ENCODE measurements at regions not wholly inside any gene's neighbourhood (a gene's known extent, or its start where the extent isn't known, plus 50 kb on each side); places are given as distances from the start of the nearest gene placed in this dataset.

- H3K27ac ChIP-seq (replicated peaks) = no peak overlapping the region
These were observed 59.1 kb upstream of the NABP1 start for GRCh38 chr2:191618786-191619185.

GRCh38 chr2:191620144-191620543, 57.8 kb upstream of the NABP1 start:
- no peaks in the 10 kb centered on the region for H3K27me3 ChIP-seq (ENCODE audit: insufficient read depth, poor library complexity, severe bottlenecking)
- H3K4me3 ChIP-seq (replicated peaks; ENCODE audit: insufficient read depth, low read length) = no peak overlapping the region
- H3K27ac ChIP-seq (replicated peaks) = no peak overlapping the region
- TF ChIP-seq SPI1 (IDR thresholded peaks at IDR 0.05; ENCODE audit: borderline replicate concordance, low read depth) (no peak), POLR2AphosphoS5 (IDR thresholded peaks at IDR 0.05; ENCODE audit: low read depth) (no peak), CTCF (IDR thresholded peaks at IDR 0.05; ENCODE audit: insufficient read depth, low read length) (no peak), GABPA (IDR thresholded peaks at IDR 0.05; ENCODE audit: low read depth) (no peak), REST (IDR thresholded peaks at IDR 0.05; ENCODE audit: insufficient replicate concordance, low read depth) (no peak)
- no peak for DNase-seq (ENCODE audit: low read depth in 1 of 2, low spot score in 1 of 2)

More at GRCh38 chr2:191618786-191619185, 59.1 kb upstream of the NABP1 start:
- H3K27me3 ChIP-seq (ENCODE audit: insufficient read depth, poor library complexity, severe bottlenecking) = no peaks in the 10 kb centered on the region
- no peak for TF ChIP-seq CTCF (IDR thresholded peaks at IDR 0.05; ENCODE audit: insufficient read depth, low read length)
- no peak for TF ChIP-seq SPI1 (IDR thresholded peaks at IDR 0.05; ENCODE audit: borderline replicate concordance, low read depth)
- TF ChIP-seq POLR2AphosphoS5 (IDR thresholded peaks at IDR 0.05; ENCODE audit: low read depth) = no peak
- no peak for TF ChIP-seq GABPA (IDR thresholded peaks at IDR 0.05; ENCODE audit: low read depth)
- no peak for TF ChIP-seq REST (IDR thresholded peaks at IDR 0.05; ENCODE audit: insufficient replicate concordance, low read depth)
- DNase-seq (ENCODE audit: low read depth in 1 of 2, low spot score in 1 of 2) = no peak
- H3K4me3 ChIP-seq (replicated peaks; ENCODE audit: insufficient read depth, low read length) = no peak overlapping the region

- TF ChIP-seq SPI1 (IDR thresholded peaks at IDR 0.05; ENCODE audit: borderline replicate concordance, low read depth) = peak; percentile 54; the same call in 1 of the 2 replicates
- TF ChIP-seq GABPA (IDR thresholded peaks at IDR 0.05; ENCODE audit: low read depth) = no peak
- TF ChIP-seq REST (IDR thresholded peaks at IDR 0.05; ENCODE audit: insufficient replicate concordance, low read depth) = no peak
- no peak for TF ChIP-seq POLR2AphosphoS5 (IDR thresholded peaks at IDR 0.05; ENCODE audit: low read depth)
- TF ChIP-seq CTCF (IDR thresholded peaks at IDR 0.05; ENCODE audit: insufficient read depth, low read length) = no peak
These were observed 55.3 kb upstream of the NABP1 start for GRCh38 chr2:191622374-191623320.

More at GRCh38 chr2:191622374-191623320, 55.3 kb upstream of the NABP1 start:
- Histone ChIP-seq H3K4me3 (replicated peaks; ENCODE audit: insufficient read depth, low read length) (no peak overlapping the region), H3K27me3 (ENCODE audit: insufficient read depth, poor library complexity, severe bottlenecking) (no peaks in the 10 kb centered on the region), H3K27ac (replicated peaks) (no peak overlapping the region)
- no peak for DNase-seq (ENCODE audit: low read depth in 1 of 2, low spot score in 1 of 2)

Measured in HL-60 (cell line).